ENCODE measurements at regions not wholly inside any gene's neighbourhood (a gene's known extent, or its start where the extent isn't known, plus 50 kb on each side); places are given as distances from the start of the nearest gene placed in this dataset.

GRCh38 chr13:22821589-22821988 lies 359.2 kb upstream of the SGCG start:
- Histone ChIP-seq H3K4me2 (ENCODE audit: insufficient read depth, low read length) (no peak overlapping the region), H3K9me3 (replicated peaks; ENCODE audit: control insufficient read depth, insufficient read depth, low read depth, low read length) (no peaks in the 10 kb centered on the region), H3K27ac (ENCODE audit: extremely low read depth, low read depth, low read length) (no peak overlapping the region), H3K79me2 (ENCODE audit: control insufficient read depth, insufficient read depth, low read length) (no peaks in the 10 kb centered on the region), H3K36me3 (ENCODE audit: control insufficient read depth, insufficient read depth, low read length) (no peaks in the 10 kb centered on the region), H3K9ac (ENCODE audit: insufficient read depth in 1 of 2, low read depth in 2 of 2, low read length in 2 of 2) (no peak overlapping the region), H3K4me1 (replicated peaks in 1 of 2; ENCODE audit: control insufficient read depth in 2 of 2, insufficient read depth in 2 of 2, low read length in 2 of 2) (no peaks in the 10 kb centered on the region), H4K20me1 (replicated peaks; ENCODE audit: control insufficient read depth, insufficient read depth, low read length) (no peaks in the 10 kb centered on the region), H2AFZ (ENCODE audit: low read depth, low read length) (no peak overlapping the region), H3K4me3 (no peak overlapping the region), H3K9me1 (ENCODE audit: control insufficient read depth, insufficient read depth, low read length) (no peaks in the 10 kb centered on the region), H3K27me3 (ENCODE audit: control insufficient read depth in 2 of 2, insufficient read depth in 2 of 2, low read length in 2 of 2) (no peaks in the 10 kb centered on the region)
- BruUV-seq (replicated peaks), result no TSS peak
- in situ Hi-C loops (cut with MboI) (no loop called here), intact Hi-C loops (cut with micrococcal nuclease) (no loop called here)
- ATAC-seq (no peak), DNase-seq (ENCODE audit: extremely low read depth in 1 of 4, low spot score in 3 of 4) (no peak), FAIRE-seq (no peak)
- CTCF ChIA-PET (ENCODE audit: low intra/inter-chr PET ratio), result no interaction called here
- WGBS (ENCODE audit: insufficient coverage, low coverage, missing lambda C conversion rate), result 61% methylated on average over 2 of the region's 2 CpGs
- TF ChIP-seq ZNF133 (CRISPR knock-in tag; IDR thresholded peaks at IDR 0.05) (no peak), ZNF134 (CRISPR knock-in tag; conservative IDR thresholded peaks at IDR 0.05) (peak; percentile 90)
- POLR2A ChIA-PET, result no interaction called here

GRCh38 chr13:22825186-22825585 lies 355.6 kb upstream of the SGCG start:
- no TSS peak for BruUV-seq (replicated peaks)
- CTCF ChIA-PET (ENCODE audit: low intra/inter-chr PET ratio), result no interaction called here
- TF ChIP-seq KDM1A (IDR thresholded peaks at IDR 0.05) (no peak), SUPT5H (IDR thresholded peaks at IDR 0.05) (no peak), KLF10 (CRISPR knock-in tag; IDR thresholded peaks at IDR 0.05) (no peak), CGGBP1 (CRISPR knock-in tag; IDR thresholded peaks at IDR 0.05) (no peak), ZNF280B (CRISPR knock-in tag; IDR thresholded peaks at IDR 0.05) (no peak), ETS1 (conservative IDR thresholded peaks at IDR 0.05; ENCODE audit: control insufficient read depth, low read depth, low read length) (no peak), FOXA1 (IDR thresholded peaks at IDR 0.05; ENCODE audit: borderline replicate concordance) (no peak), BMI1 (IDR thresholded peaks at IDR 0.05; ENCODE audit: low read length) (no peak), CLOCK (CRISPR knock-in tag; IDR thresholded peaks at IDR 0.05; ENCODE audit: borderline replicate concordance) (no peak), NFRKB (IDR thresholded peaks at IDR 0.05; ENCODE audit: low read depth) (no peak)

More at GRCh38 chr13:22825186-22825585, 355.6 kb upstream of the SGCG start:
- H3K4me2 ChIP-seq (ENCODE audit: insufficient read depth, low read length), result no peak overlapping the region
- no peaks in the 10 kb centered on the region for H3K27me3 ChIP-seq (ENCODE audit: control insufficient read depth in 2 of 2, insufficient read depth in 2 of 2, low read length in 2 of 2)
- H3K27ac ChIP-seq (ENCODE audit: extremely low read depth, low read depth, low read length), result no peak overlapping the region
- H4K20me1 ChIP-seq (replicated peaks; ENCODE audit: control insufficient read depth, insufficient read depth, low read length), result no peaks in the 10 kb centered on the region
- intact Hi-C loops (cut with micrococcal nuclease) (no loop called here), in situ Hi-C loops (cut with MboI) (no loop called here)
- 71% methylated on average over 1 of the region's 1 CpG for WGBS (ENCODE audit: insufficient coverage, low coverage, missing lambda C conversion rate)
- no peaks in the 10 kb centered on the region for H3K9me1 ChIP-seq (ENCODE audit: control insufficient read depth, insufficient read depth, low read length)
- DNase-seq (ENCODE audit: extremely low read depth in 1 of 4, low spot score in 3 of 4), result no peak
- no peaks in the 10 kb centered on the region for H3K36me3 ChIP-seq (ENCODE audit: control insufficient read depth, insufficient read depth, low read length)
- no peak for FAIRE-seq
- no peak overlapping the region for H3K4me3 ChIP-seq
- no peak overlapping the region for H3K9ac ChIP-seq (ENCODE audit: insufficient read depth in 1 of 2, low read depth in 2 of 2, low read length in 2 of 2)
- no peak overlapping the region for H2AFZ ChIP-seq (ENCODE audit: low read depth, low read length)
- H3K79me2 ChIP-seq (ENCODE audit: control insufficient read depth, insufficient read depth, low read length), result no peaks in the 10 kb centered on the region
- no peaks in the 10 kb centered on the region; a peak in 1 of 5 replicates for H3K4me1 ChIP-seq (replicated peaks in 1 of 2; ENCODE audit: control insufficient read depth in 2 of 2, insufficient read depth in 2 of 2, low read length in 2 of 2)
- no peaks in the 10 kb centered on the region for H3K9me3 ChIP-seq (replicated peaks; ENCODE audit: control insufficient read depth, insufficient read depth, low read depth, low read length)
- ATAC-seq, result no peak
- POLR2A ChIA-PET, result no interaction called here
